ENCODE measurements at regions not wholly inside any gene's neighbourhood (a gene's known extent, or its start where the extent isn't known, plus 50 kb on each side); places are given as distances from the start of the nearest gene placed in this dataset.

DNA sequence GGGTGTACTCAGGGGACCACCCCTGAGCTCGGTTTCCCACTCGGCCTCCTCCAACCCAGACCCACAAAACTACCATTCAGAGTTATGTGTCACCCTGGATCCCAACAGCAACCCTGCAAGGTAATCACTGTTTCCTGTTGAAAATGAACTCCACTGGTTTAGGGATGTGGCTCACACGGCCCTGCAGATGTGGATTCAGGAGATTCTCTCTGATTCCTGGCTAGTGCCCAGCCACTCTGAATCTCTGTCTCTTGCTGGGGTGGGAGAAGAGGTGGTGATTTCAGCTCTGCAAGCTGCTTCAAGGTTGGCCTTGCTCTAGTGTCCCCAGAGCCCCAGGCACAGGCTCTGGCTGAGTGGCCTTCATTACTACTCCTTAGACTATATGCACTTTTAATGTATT lies 1231.6 kb downstream of the TBC1D22A start:
- Histone ChIP-seq H3K9me2 (replicated peaks; ENCODE audit: insufficient read depth, low read length) (no peaks in the 10 kb centered on the region), H3K79me2 (ENCODE audit: insufficient read depth, low read length) (no peaks in the 10 kb centered on the region), H3K27ac (ENCODE audit: low read depth, low read length) (no peak overlapping the region), H2AFZ (ENCODE audit: low read depth, low read length, severe bottlenecking) (no peak overlapping the region), H3F3A (ENCODE audit: insufficient read depth) (no peaks in the 10 kb centered on the region), H3K9me3 (ENCODE audit: insufficient read depth, low read length) (no peaks in the 10 kb centered on the region), H3K36me3 (ENCODE audit: low read length) (no peaks in the 10 kb centered on the region), H4K20me1 (ENCODE audit: low read depth, low read length) (no peaks in the 10 kb centered on the region), H3K4me3 (ENCODE audit: insufficient read depth, low read length, poor library complexity, severe bottlenecking) (no peak overlapping the region), H3K27me3 (ENCODE audit: low read length) (no peaks in the 10 kb centered on the region), H3K9ac (ENCODE audit: low read length) (no peak overlapping the region), H3K4me2 (ENCODE audit: low read depth, low read length, poor library complexity, severe bottlenecking) (no peak overlapping the region)
- no peak for TF ChIP-seq EZH2phosphoT487 (conservative IDR thresholded peaks at IDR 0.05; ENCODE audit: low read length)
- TF ChIP-seq, protein P1, sequence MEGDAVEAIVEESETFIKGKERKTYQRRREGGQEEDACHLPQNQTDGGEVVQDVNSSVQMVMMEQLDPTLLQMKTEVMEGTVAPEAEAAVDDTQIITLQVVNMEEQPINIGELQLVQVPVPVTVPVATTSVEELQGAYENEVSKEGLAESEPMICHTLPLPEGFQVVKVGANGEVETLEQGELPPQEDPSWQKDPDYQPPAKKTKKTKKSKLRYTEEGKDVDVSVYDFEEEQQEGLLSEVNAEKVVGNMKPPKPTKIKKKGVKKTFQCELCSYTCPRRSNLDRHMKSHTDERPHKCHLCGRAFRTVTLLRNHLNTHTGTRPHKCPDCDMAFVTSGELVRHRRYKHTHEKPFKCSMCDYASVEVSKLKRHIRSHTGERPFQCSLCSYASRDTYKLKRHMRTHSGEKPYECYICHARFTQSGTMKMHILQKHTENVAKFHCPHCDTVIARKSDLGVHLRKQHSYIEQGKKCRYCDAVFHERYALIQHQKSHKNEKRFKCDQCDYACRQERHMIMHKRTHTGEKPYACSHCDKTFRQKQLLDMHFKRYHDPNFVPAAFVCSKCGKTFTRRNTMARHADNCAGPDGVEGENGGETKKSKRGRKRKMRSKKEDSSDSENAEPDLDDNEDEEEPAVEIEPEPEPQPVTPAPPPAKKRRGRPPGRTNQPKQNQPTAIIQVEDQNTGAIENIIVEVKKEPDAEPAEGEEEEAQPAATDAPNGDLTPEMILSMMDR (IDR thresholded peaks at IDR 0.05; ENCODE audit: insufficient read depth, low read length, poor library complexity, severe bottlenecking): no peak

DNA sequence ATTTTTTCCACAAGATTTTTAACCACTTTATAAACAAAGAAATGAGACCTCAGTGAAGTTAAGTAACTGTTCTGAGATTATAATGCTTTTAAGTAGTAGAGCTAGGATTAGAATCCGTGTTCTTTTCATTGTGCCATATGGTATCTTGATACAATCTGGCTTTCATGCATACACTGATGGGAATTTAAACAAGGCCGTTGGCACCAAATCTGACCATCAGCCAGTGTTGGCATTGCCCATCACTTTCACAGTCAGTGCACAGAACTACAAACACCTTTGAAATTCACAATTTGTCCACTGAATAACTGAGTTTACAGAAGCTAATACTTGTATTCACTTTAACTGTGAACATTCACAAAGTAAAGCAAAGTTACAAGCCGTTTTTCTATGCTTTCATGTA lies 1228.0 kb downstream of the TBC1D22A start:
- no peaks in the 10 kb centered on the region for H3K9me2 ChIP-seq (replicated peaks; ENCODE audit: insufficient read depth, low read length)
- TF ChIP-seq, protein P1 (IDR thresholded peaks at IDR 0.05; ENCODE audit: insufficient read depth, low read length, poor library complexity, severe bottlenecking): no peak
- TF ChIP-seq EZH2phosphoT487 (conservative IDR thresholded peaks at IDR 0.05; ENCODE audit: low read length): no peak
- H3K36me3 ChIP-seq (ENCODE audit: low read length): peaks cover 4% of the 10 kb centered on the region; the same call in 1 of the 2 replicates
- no peaks in the 10 kb centered on the region for H4K20me1 ChIP-seq (ENCODE audit: low read depth, low read length)
- H3F3A ChIP-seq (ENCODE audit: insufficient read depth): no peaks in the 10 kb centered on the region
- no peak overlapping the region for H3K4me2 ChIP-seq (ENCODE audit: low read depth, low read length, poor library complexity, severe bottlenecking)
- H3K4me3 ChIP-seq (ENCODE audit: insufficient read depth, low read length, poor library complexity, severe bottlenecking): no peak overlapping the region
- no peaks in the 10 kb centered on the region for H3K9me3 ChIP-seq (ENCODE audit: insufficient read depth, low read length)
- no peak overlapping the region for H3K9ac ChIP-seq (ENCODE audit: low read length)
- no peak overlapping the region for H3K27ac ChIP-seq (ENCODE audit: low read depth, low read length)
- H2AFZ ChIP-seq (ENCODE audit: low read depth, low read length, severe bottlenecking): no peak overlapping the region
- no peaks in the 10 kb centered on the region for H3K79me2 ChIP-seq (ENCODE audit: insufficient read depth, low read length)
- H3K27me3 ChIP-seq (ENCODE audit: low read length): no peaks in the 10 kb centered on the region

DNA sequence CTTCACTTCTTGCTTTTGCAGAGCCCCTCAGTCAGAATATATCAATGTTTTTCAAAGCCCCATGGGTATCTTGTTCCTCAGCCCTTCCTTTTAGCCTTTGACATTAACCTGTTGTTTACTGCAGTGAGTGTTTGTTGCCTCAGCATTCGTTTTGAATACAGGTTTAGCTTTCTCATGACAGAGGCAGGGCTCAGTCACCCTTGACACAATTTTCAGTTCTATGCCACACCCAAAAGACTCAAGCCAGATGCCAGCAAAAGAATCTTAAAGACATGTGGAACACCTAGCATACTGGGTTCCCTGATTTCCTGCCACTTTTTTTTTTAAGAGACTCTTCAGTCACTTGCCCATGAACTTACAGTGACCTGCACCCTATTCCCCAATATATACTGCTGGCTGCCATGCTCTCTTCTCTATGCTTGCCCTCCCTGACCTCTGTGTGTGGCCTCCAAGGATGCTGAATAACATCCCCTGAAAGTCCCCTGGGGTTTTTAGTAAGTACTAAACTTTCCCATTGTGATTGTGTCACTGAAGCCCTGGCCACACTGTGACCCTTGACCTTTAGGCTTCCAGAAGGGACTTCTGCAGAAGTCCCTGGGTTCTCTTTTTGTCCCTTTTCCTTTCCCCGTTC lies 1225.5 kb downstream of the TBC1D22A start:
- no peaks in the 10 kb centered on the region for H3K9me3 ChIP-seq (ENCODE audit: insufficient read depth, low read length)
- H3K9me2 ChIP-seq (replicated peaks; ENCODE audit: insufficient read depth, low read length): no peaks in the 10 kb centered on the region
- TF ChIP-seq EZH2phosphoT487 (conservative IDR thresholded peaks at IDR 0.05; ENCODE audit: low read length): no peak
- TF ChIP-seq, protein P1 (IDR thresholded peaks at IDR 0.05; ENCODE audit: insufficient read depth, low read length, poor library complexity, severe bottlenecking): no peak
- no peaks in the 10 kb centered on the region for H4K20me1 ChIP-seq (ENCODE audit: low read depth, low read length)
- no peaks in the 10 kb centered on the region for H3K27me3 ChIP-seq (ENCODE audit: low read length)
- H3K4me3 ChIP-seq (ENCODE audit: insufficient read depth, low read length, poor library complexity, severe bottlenecking): no peak overlapping the region
- no peaks in the 10 kb centered on the region for H3K79me2 ChIP-seq (ENCODE audit: insufficient read depth, low read length)
- H3F3A ChIP-seq (ENCODE audit: insufficient read depth): no peaks in the 10 kb centered on the region
- H3K4me2 ChIP-seq (ENCODE audit: low read depth, low read length, poor library complexity, severe bottlenecking): no peak overlapping the region
- H2AFZ ChIP-seq (ENCODE audit: low read depth, low read length, severe bottlenecking): no peak overlapping the region
- peaks cover 4% of the 10 kb centered on the region; the same call in 1 of the 2 replicates for H3K36me3 ChIP-seq (ENCODE audit: low read length)
- no peak overlapping the region for H3K27ac ChIP-seq (ENCODE audit: low read depth, low read length)
- no peak overlapping the region for H3K9ac ChIP-seq (ENCODE audit: low read length)
